Tibial nerve (tissue), 3 donors: ENCODE measurements at regions not wholly inside any gene's neighbourhood (a gene's known extent, or its start where the extent isn't known, plus 50 kb on each side); places are given as distances from the start of the nearest gene placed in this dataset.

Experiments used
- POLR2A ChIP-seq, 2 donors: fragments of 450-650 bp; IDR thresholded peaks; one replicate each; pipeline ENCODE4 v1.6.1; 2017; ENCODE audit warnings: antibody characterized with exemption in 2 of 2, mild to moderate bottlenecking in 2 of 2, moderate library complexity in 2 of 2
- TF ChIP-seq, protein P1 (sequence below), 5 experiments: fragments of 200-600 bp in 3 of 5; fragments of 450-650 bp in 2 of 5; sonication (generic) in 3 of 5; IDR thresholded peaks; one replicate each; pipeline ENCODE4 v1.5.1; 2016 to 2019; ENCODE audit warnings: antibody characterized with exemption in 5 of 5, mild to moderate bottlenecking in 3 of 5, moderate library complexity in 2 of 5

DNA sequence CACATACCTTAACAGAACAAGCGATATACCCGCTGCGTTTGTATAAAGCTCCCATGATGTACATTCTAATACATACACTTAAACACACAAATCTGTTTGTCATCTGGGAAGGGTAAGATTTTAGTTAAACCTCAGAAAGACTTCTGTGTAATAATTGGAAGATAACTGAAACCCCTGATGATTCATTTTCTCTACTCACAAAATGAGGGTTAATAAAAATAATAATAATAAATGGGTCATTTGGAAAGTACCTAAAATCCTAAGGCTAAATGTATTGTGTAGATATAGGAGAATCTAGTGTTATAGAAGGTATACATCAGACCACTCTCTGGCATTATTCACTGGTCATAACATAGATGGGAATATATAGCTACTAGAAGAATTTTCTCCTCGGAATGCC lies 64.7 kb upstream of the SOX9 start:
- TF ChIP-seq POLR2A (IDR thresholded peaks at IDR 0.05), result no peak
- TF ChIP-seq, protein P1, sequence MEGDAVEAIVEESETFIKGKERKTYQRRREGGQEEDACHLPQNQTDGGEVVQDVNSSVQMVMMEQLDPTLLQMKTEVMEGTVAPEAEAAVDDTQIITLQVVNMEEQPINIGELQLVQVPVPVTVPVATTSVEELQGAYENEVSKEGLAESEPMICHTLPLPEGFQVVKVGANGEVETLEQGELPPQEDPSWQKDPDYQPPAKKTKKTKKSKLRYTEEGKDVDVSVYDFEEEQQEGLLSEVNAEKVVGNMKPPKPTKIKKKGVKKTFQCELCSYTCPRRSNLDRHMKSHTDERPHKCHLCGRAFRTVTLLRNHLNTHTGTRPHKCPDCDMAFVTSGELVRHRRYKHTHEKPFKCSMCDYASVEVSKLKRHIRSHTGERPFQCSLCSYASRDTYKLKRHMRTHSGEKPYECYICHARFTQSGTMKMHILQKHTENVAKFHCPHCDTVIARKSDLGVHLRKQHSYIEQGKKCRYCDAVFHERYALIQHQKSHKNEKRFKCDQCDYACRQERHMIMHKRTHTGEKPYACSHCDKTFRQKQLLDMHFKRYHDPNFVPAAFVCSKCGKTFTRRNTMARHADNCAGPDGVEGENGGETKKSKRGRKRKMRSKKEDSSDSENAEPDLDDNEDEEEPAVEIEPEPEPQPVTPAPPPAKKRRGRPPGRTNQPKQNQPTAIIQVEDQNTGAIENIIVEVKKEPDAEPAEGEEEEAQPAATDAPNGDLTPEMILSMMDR (IDR thresholded peaks at IDR 0.05), result no peak
